ENCODE measurements at regions not wholly inside any gene's neighbourhood (a gene's known extent, or its start where the extent isn't known, plus 50 kb on each side); places are given as distances from the start of the nearest gene placed in this dataset.

GRCh38 chr1:212537610-212538009 lies 71.0 kb upstream of the ATF3 start:
- Histone ChIP-seq H3K4me1 (ENCODE audit: insufficient read depth, low read length) (no peaks in the 10 kb centered on the region), H3K27ac (ENCODE audit: low read length) (no peak overlapping the region), H3K4me3 (ENCODE audit: low read depth in 1 of 2, low read length in 2 of 2) (no peak overlapping the region), H3K4me2 (ENCODE audit: insufficient read depth, low read length) (no peak overlapping the region), H3K9ac (ENCODE audit: low read depth, low read length) (no peak overlapping the region), H3K27me3 (ENCODE audit: insufficient read depth, low read length, poor library complexity) (no peaks in the 10 kb centered on the region), H2AFZ (ENCODE audit: low read depth, low read length) (no peak overlapping the region), H4K20me1 (ENCODE audit: insufficient read depth, low read length) (no peaks in the 10 kb centered on the region), H3K36me3 (ENCODE audit: insufficient read depth, low read length) (no peaks in the 10 kb centered on the region), H3K9me3 (ENCODE audit: insufficient read depth, low read length, severe bottlenecking) (peaks cover 3% of the 10 kb centered on the region), H3K79me2 (ENCODE audit: insufficient read depth, low read length) (no peaks in the 10 kb centered on the region)
- TF ChIP-seq CTCF (IDR thresholded peaks at IDR 0.05; ENCODE audit: borderline replicate concordance, extremely low read depth, low read length, poor library complexity, severe bottlenecking) (no peak), EZH2 (IDR thresholded peaks at IDR 0.05; ENCODE audit: borderline replicate concordance, low read depth, low read length, severe bottlenecking) (no peak)
- no peak for DNase-seq
- no peak for ATAC-seq (ENCODE audit: insufficient read depth, low read depth)

GRCh38 chr1:212539737-212540430 lies 68.7 kb upstream of the ATF3 start:
- Histone ChIP-seq H4K20me1 (ENCODE audit: insufficient read depth, low read length) (no peaks in the 10 kb centered on the region), H3K4me3 (ENCODE audit: low read depth in 1 of 2, low read length in 2 of 2) (no peak overlapping the region), H3K9ac (ENCODE audit: low read depth, low read length) (no peak overlapping the region), H3K27me3 (ENCODE audit: insufficient read depth, low read length, poor library complexity) (peaks cover 7% of the 10 kb centered on the region), H3K4me2 (ENCODE audit: insufficient read depth, low read length) (no peak overlapping the region), H3K36me3 (ENCODE audit: insufficient read depth, low read length) (no peaks in the 10 kb centered on the region), H3K27ac (ENCODE audit: low read length) (no peak overlapping the region), H3K9me3 (ENCODE audit: insufficient read depth, low read length, severe bottlenecking) (peaks cover 3% of the 10 kb centered on the region), H2AFZ (ENCODE audit: low read depth, low read length) (no peak overlapping the region), H3K4me1 (ENCODE audit: insufficient read depth, low read length) (no peaks in the 10 kb centered on the region), H3K79me2 (ENCODE audit: insufficient read depth, low read length) (no peaks in the 10 kb centered on the region)
- ATAC-seq (ENCODE audit: insufficient read depth, low read depth) = no peak
- TF ChIP-seq EZH2 (IDR thresholded peaks at IDR 0.05; ENCODE audit: borderline replicate concordance, low read depth, low read length, severe bottlenecking) (no peak), CTCF (IDR thresholded peaks at IDR 0.05; ENCODE audit: borderline replicate concordance, extremely low read depth, low read length, poor library complexity, severe bottlenecking) (no peak)
- no peak for DNase-seq

- H3K36me3 ChIP-seq (ENCODE audit: insufficient read depth, low read length) = no peaks in the 10 kb centered on the region
- no peak overlapping the region for H3K4me3 ChIP-seq (ENCODE audit: low read depth in 1 of 2, low read length in 2 of 2)
- H3K79me2 ChIP-seq (ENCODE audit: insufficient read depth, low read length) = no peaks in the 10 kb centered on the region
- H3K27ac ChIP-seq (ENCODE audit: low read length) = no peak overlapping the region
- H3K27me3 ChIP-seq (ENCODE audit: insufficient read depth, low read length, poor library complexity) = peaks cover 16% of the 10 kb centered on the region
- H2AFZ ChIP-seq (ENCODE audit: low read depth, low read length) = no peak overlapping the region
- TF ChIP-seq EZH2 (IDR thresholded peaks at IDR 0.05; ENCODE audit: borderline replicate concordance, low read depth, low read length, severe bottlenecking) = no peak
- no peak for TF ChIP-seq CTCF (IDR thresholded peaks at IDR 0.05; ENCODE audit: borderline replicate concordance, extremely low read depth, low read length, poor library complexity, severe bottlenecking)
- H3K9ac ChIP-seq (ENCODE audit: low read depth, low read length) = no peak overlapping the region
- DNase-seq (no peak), ATAC-seq (ENCODE audit: insufficient read depth, low read depth) (no peak)
- no peaks in the 10 kb centered on the region for H4K20me1 ChIP-seq (ENCODE audit: insufficient read depth, low read length)
- no peaks in the 10 kb centered on the region for H3K9me3 ChIP-seq (ENCODE audit: insufficient read depth, low read length, severe bottlenecking)
- H3K4me2 ChIP-seq (ENCODE audit: insufficient read depth, low read length) = no peak overlapping the region
- H3K4me1 ChIP-seq (ENCODE audit: insufficient read depth, low read length) = no peaks in the 10 kb centered on the region
Observed at GRCh38 chr1:212542761-212543187, 65.8 kb upstream of the ATF3 start.
